Effector memory CD8-positive, alpha-beta T cell (primary cell): ENCODE measurements at regions not wholly inside any gene's neighbourhood (a gene's known extent, or its start where the extent isn't known, plus 50 kb on each side); places are given as distances from the start of the nearest gene placed in this dataset.

Source experiments
- ATAC-seq: fragments of 150-1000 bp; cut with Tn5 transposase; replicated peaks from 2 replicates; pipeline ENCODE4 v1.10.0; 2021; ENCODE audit warnings: mild to moderate bottlenecking, moderate library complexity
- DNase-seq, 3 experiments: peaks; one replicate each; pipeline ENCODE4 v3.0.0; 2021
- H3K27ac Mint-ChIP-seq, 2 donors: one replicate each; pipeline ENCODE4 v1.8.0; 2022; ENCODE audit warnings: mild to moderate bottlenecking in 2 of 2, mixed read lengths in 2 of 2, moderate library complexity in 2 of 2
- H3K27me3 Mint-ChIP-seq, 2 donors: one replicate each; pipeline ENCODE4 v1.8.0; 2022; ENCODE audit warnings: mixed read lengths in 2 of 2
- H3K36me3 Mint-ChIP-seq: one replicate; pipeline ENCODE4 v1.8.0; 2022; ENCODE audit warnings: mild to moderate bottlenecking, moderate library complexity, mixed read lengths; ENCODE audit not compliant: insufficient read depth
- H3K4me1 Mint-ChIP-seq, 2 donors: one replicate each; pipeline ENCODE4 v1.8.0; 2022; ENCODE audit warnings: low read depth in 2 of 2, mixed read lengths in 2 of 2
- H3K4me3 Mint-ChIP-seq, 2 donors: one replicate each; pipeline ENCODE4 v1.8.0; 2022; ENCODE audit warnings: mild to moderate bottlenecking in 2 of 2, mixed read lengths in 2 of 2, moderate library complexity in 2 of 2
- H3K9me3 Mint-ChIP-seq, 2 donors: one replicate each; pipeline ENCODE4 v1.8.0; 2022; ENCODE audit warnings: mixed read lengths in 2 of 2

GRCh38 chr19:42662712-42663111 is 68.0 kb upstream of the CEACAM8 start:
- Mint-ChIP-seq H3K27ac (no peak overlapping the region), H3K36me3 (no peaks in the 10 kb centered on the region), H3K4me3 (no peak overlapping the region), H3K4me1 (no peaks in the 10 kb centered on the region), H3K9me3 (no peaks in the 10 kb centered on the region), H3K27me3 (peaks cover 39 to 40% of the 10 kb centered on the region in 2 donors)
- no peak for DNase-seq
- ATAC-seq: no peak

- no peak overlapping the region for H3K27ac Mint-ChIP-seq
- no peaks in the 10 kb centered on the region for H3K36me3 Mint-ChIP-seq
- peaks cover 34 to 35% of the 10 kb centered on the region in 2 donors for H3K27me3 Mint-ChIP-seq
- H3K9me3 Mint-ChIP-seq: no peaks in the 10 kb centered on the region
- DNase-seq (no peak), ATAC-seq (no peak)
- no peak overlapping the region for H3K4me3 Mint-ChIP-seq
- no peaks in the 10 kb centered on the region for H3K4me1 Mint-ChIP-seq
These were observed 65.6 kb upstream of the CEACAM8 start for GRCh38 chr19:42660353-42660752.

GRCh38 chr19:42658076-42658475 is 63.4 kb upstream of the CEACAM8 start:
- H3K27me3 Mint-ChIP-seq: peaks cover 42 to 45% of the 10 kb centered on the region in 2 donors
- DNase-seq: no peak
- no peak for ATAC-seq
- no peak overlapping the region for H3K4me3 Mint-ChIP-seq
- H3K4me1 Mint-ChIP-seq: peaks cover 0 to 3% of the 10 kb centered on the region in 2 donors
- no peak overlapping the region for H3K27ac Mint-ChIP-seq
- H3K9me3 Mint-ChIP-seq: no peaks in the 10 kb centered on the region
- no peaks in the 10 kb centered on the region for H3K36me3 Mint-ChIP-seq

- H3K27ac Mint-ChIP-seq: no peak overlapping the region
- H3K36me3 Mint-ChIP-seq: no peaks in the 10 kb centered on the region
- DNase-seq: no peak
- H3K9me3 Mint-ChIP-seq: no peaks in the 10 kb centered on the region
- H3K4me3 Mint-ChIP-seq: no peak overlapping the region
- peaks cover 0 to 3% of the 10 kb centered on the region in 2 donors for H3K4me1 Mint-ChIP-seq
- H3K27me3 Mint-ChIP-seq: peaks cover 43% of the 10 kb centered on the region in 2 donors
- ATAC-seq: no peak
These were observed 62.8 kb upstream of the CEACAM8 start for GRCh38 chr19:42657556-42657955.

GRCh38 chr19:42655748-42656147 is 61.0 kb upstream of the CEACAM8 start:
- ATAC-seq: no peak

GRCh38 chr19:42653841-42654240 is 59.1 kb upstream of the CEACAM8 start:
- no peak overlapping the region for H3K27ac Mint-ChIP-seq
- H3K9me3 Mint-ChIP-seq: no peaks in the 10 kb centered on the region
- no peak overlapping the region for H3K4me3 Mint-ChIP-seq
- H3K27me3 Mint-ChIP-seq: peaks cover 59% of the 10 kb centered on the region in 2 donors
- ATAC-seq (no peak), DNase-seq (no peak)
- H3K4me1 Mint-ChIP-seq: peaks cover 0 to 3% of the 10 kb centered on the region in 2 donors
- H3K36me3 Mint-ChIP-seq: no peaks in the 10 kb centered on the region

More at GRCh38 chr19:42655748-42656147, 61.0 kb upstream of the CEACAM8 start:
- H3K9me3 Mint-ChIP-seq: no peaks in the 10 kb centered on the region
- no peak for DNase-seq
- H3K36me3 Mint-ChIP-seq: no peaks in the 10 kb centered on the region
- no peak overlapping the region for H3K27ac Mint-ChIP-seq
- H3K4me1 Mint-ChIP-seq: peaks cover 0 to 3% of the 10 kb centered on the region in 2 donors
- peaks cover 51 to 53% of the 10 kb centered on the region in 2 donors for H3K27me3 Mint-ChIP-seq
- H3K4me3 Mint-ChIP-seq: no peak overlapping the region

GRCh38 chr19:42652021-42652420 is 57.3 kb upstream of the CEACAM8 start:
- ATAC-seq: no peak
- H3K36me3 Mint-ChIP-seq: no peaks in the 10 kb centered on the region
- DNase-seq: no peak
- peaks cover 0 to 3% of the 10 kb centered on the region in 2 donors for H3K4me1 Mint-ChIP-seq
- peaks cover 54 to 60% of the 10 kb centered on the region in 2 donors for H3K27me3 Mint-ChIP-seq
- no peak overlapping the region for H3K27ac Mint-ChIP-seq
- H3K9me3 Mint-ChIP-seq: no peaks in the 10 kb centered on the region
- no peak overlapping the region for H3K4me3 Mint-ChIP-seq
